Transverse colon (tissue), 4 donors: ENCODE measurements at regions not wholly inside any gene's neighbourhood (a gene's known extent, or its start where the extent isn't known, plus 50 kb on each side); places are given as distances from the start of the nearest gene placed in this dataset.
"Not testable (repeated sequence)": the region's sequence is repeated elsewhere in the genome, so short reads cannot be mapped to it uniquely, and the experiment has no call there.

ENCODE experiments used
- DNase-seq: peaks from one replicate; pipeline ENCODE4 v3.0.0-alpha.2; 2019
- H3K27ac ChIP-seq, 4 donors: fragments of 200-600 bp; sonication (generic); 2 replicates each; pipeline ENCODE4 v1.5.1; 2016 to 2018; ENCODE audit warnings: inconsistent platforms in 4 of 4
- H3K27me3 ChIP-seq: fragments of 200-600 bp; sonication (generic); 2 replicates; pipeline ENCODE4 v1.5.1; 2017; ENCODE audit warnings: inconsistent platforms
- H3K36me3 ChIP-seq, 4 donors: fragments of 200-600 bp; sonication (generic); 2 replicates each; pipeline ENCODE4 v1.5.1; 2017 to 2019; ENCODE audit warnings: inconsistent platforms in 4 of 4
- H3K4me1 ChIP-seq, 4 donors: fragments of 200-600 bp; sonication (generic); 2 replicates each; pipeline ENCODE4 v1.5.1; 2017 to 2020; ENCODE audit warnings: inconsistent platforms in 4 of 4
- H3K4me3 ChIP-seq, 4 donors: fragments of 200-600 bp; sonication (generic); 1 replicate in 1 of 4; 2 replicates in 3 of 4; pipeline versions ENCODE4 v1.5.1 to v1.6.1; 2017 to 2019; ENCODE audit warnings: inconsistent platforms in 4 of 4
- H3K9me3 ChIP-seq, 2 donors: fragments of 200-600 bp; sonication (generic); 2 replicates each; pipeline ENCODE4 v1.5.1; 2017 to 2019; ENCODE audit warnings: inconsistent platforms in 2 of 2
- WGBS, 2 donors: methylation state at CpG; one replicate each; pipeline ENCODE4 v1.1.5; 2018; ENCODE audit warnings: low coverage in 1 of 2; 5-methylcytosine and 5-hydroxymethylcytosine counted together
- in situ Hi-C, 4 donors: fragments of 200-750 bp; cut with MboI; loops; one replicate each; pipeline versions ENCODE4 v1.15.0 to v1.15.1; 2017; ENCODE audit warnings: low sequenced_read_pairs in 3 of 4, low pct_ligation_motif_present in 1 of 4, low pct_unique_long_range_greater_than_20kb in 1 of 4
- intact Hi-C: fragments of 100-400 bp; cut with DNase I; formaldehyde crosslinking; loops from one replicate; pipeline ENCODE4 v1.15.1; 2023; ENCODE audit warnings: low total_unique reads

- H3K27ac ChIP-seq, H3K4me3 ChIP-seq, H3K27me3 ChIP-seq, in situ Hi-C loops, H3K4me1 ChIP-seq, H3K36me3 ChIP-seq, intact Hi-C loops, DNase-seq, H3K9me3 ChIP-seq: not testable (repeated sequence)
These were observed 52.1 kb upstream of the LRRC37A2 start for GRCh38 chr17:46460129-46460528.

- in situ Hi-C loops, DNase-seq, intact Hi-C loops, H3K4me3 ChIP-seq, H3K9me3 ChIP-seq, H3K27me3 ChIP-seq, H3K36me3 ChIP-seq, H3K4me1 ChIP-seq, H3K27ac ChIP-seq: not testable (repeated sequence)
- no CpG with 5 or more reads among the region's 2 CpGs for WGBS, 2 donors
These were observed 57.2 kb upstream of the LRRC37A2 start for GRCh38 chr17:46455069-46455468.

- H3K36me3 ChIP-seq, intact Hi-C loops, H3K4me3 ChIP-seq, DNase-seq, H3K27ac ChIP-seq, H3K27me3 ChIP-seq, in situ Hi-C loops, H3K4me1 ChIP-seq, H3K9me3 ChIP-seq: not testable (repeated sequence)
These were observed 57.7 kb upstream of the LRRC37A2 start for GRCh38 chr17:46454572-46454971.

- H3K9me3 ChIP-seq, H3K4me3 ChIP-seq, H3K27me3 ChIP-seq, H3K36me3 ChIP-seq, H3K27ac ChIP-seq, intact Hi-C loops, H3K4me1 ChIP-seq, DNase-seq, in situ Hi-C loops: not testable (repeated sequence)
- no CpG with 5 or more reads among the region's 4 CpGs for WGBS, 2 donors
These were observed 59.2 kb upstream of the LRRC37A2 start for GRCh38 chr17:46453077-46453476.

GRCh38 chr17:46445849-46446248 lies 66.4 kb upstream of the LRRC37A2 start:
- H3K27ac ChIP-seq, H3K27me3 ChIP-seq, DNase-seq, in situ Hi-C loops, H3K9me3 ChIP-seq, intact Hi-C loops, H3K4me3 ChIP-seq, H3K4me1 ChIP-seq, H3K36me3 ChIP-seq: not testable (repeated sequence)
- WGBS, 2 donors: no CpG with 5 or more reads among the region's 2 CpGs

GRCh38 chr17:46445411-46445810 lies 66.9 kb upstream of the LRRC37A2 start:
- H3K9me3 ChIP-seq, H3K27ac ChIP-seq, H3K4me1 ChIP-seq, H3K27me3 ChIP-seq, H3K36me3 ChIP-seq, intact Hi-C loops, DNase-seq, H3K4me3 ChIP-seq, in situ Hi-C loops: not testable (repeated sequence)
- WGBS, 2 donors: no CpG with 5 or more reads among the region's 1 CpG

GRCh38 chr17:46442153-46442552 lies 70.1 kb upstream of the LRRC37A2 start:
- intact Hi-C loops, H3K27ac ChIP-seq, H3K9me3 ChIP-seq, H3K36me3 ChIP-seq, DNase-seq, H3K4me1 ChIP-seq, H3K27me3 ChIP-seq, H3K4me3 ChIP-seq, in situ Hi-C loops: not testable (repeated sequence)
- no CpG with 5 or more reads among the region's 4 CpGs for WGBS, 2 donors

GRCh38 chr17:46440665-46441064 lies 71.6 kb upstream of the LRRC37A2 start:
- H3K9me3 ChIP-seq, in situ Hi-C loops, H3K27ac ChIP-seq, intact Hi-C loops, H3K4me3 ChIP-seq, DNase-seq, H3K36me3 ChIP-seq, H3K27me3 ChIP-seq, H3K4me1 ChIP-seq: not testable (repeated sequence)
- WGBS, 2 donors: no CpG with 5 or more reads among the region's 5 CpGs

GRCh38 chr17:46434450-46435062 lies 73.0 kb upstream of the ARL17B start:
- in situ Hi-C loops, H3K4me3 ChIP-seq, H3K27me3 ChIP-seq, H3K27ac ChIP-seq, H3K9me3 ChIP-seq, DNase-seq, intact Hi-C loops, H3K36me3 ChIP-seq, H3K4me1 ChIP-seq: not testable (repeated sequence)
- no CpG with 5 or more reads among the region's 7 CpGs for WGBS, 2 donors

GRCh38 chr17:46430300-46430699 lies 68.7 kb upstream of the ARL17B start:
- DNase-seq, H3K9me3 ChIP-seq, in situ Hi-C loops, H3K36me3 ChIP-seq, H3K27ac ChIP-seq, H3K4me3 ChIP-seq, intact Hi-C loops, H3K27me3 ChIP-seq, H3K4me1 ChIP-seq: not testable (repeated sequence)
- WGBS, 2 donors: no CpG with 5 or more reads among the region's 2 CpGs

GRCh38 chr17:46429675-46430074 lies 68.1 kb upstream of the ARL17B start:
- DNase-seq, H3K4me1 ChIP-seq, in situ Hi-C loops, H3K9me3 ChIP-seq, H3K27me3 ChIP-seq, H3K4me3 ChIP-seq, H3K36me3 ChIP-seq, H3K27ac ChIP-seq, intact Hi-C loops: not testable (repeated sequence)
- WGBS, 2 donors: no CpG with 5 or more reads among the region's 2 CpGs
